ENCODE measurements at regions not wholly inside any gene's neighbourhood (a gene's known extent, or its start where the extent isn't known, plus 50 kb on each side); places are given as distances from the start of the nearest gene placed in this dataset.

GRCh38 chr20:24366336-24367004 lies 103.0 kb upstream of the SYNDIG1 start:
- no peaks in the 10 kb centered on the region for H3K27me3 ChIP-seq
- no peaks in the 10 kb centered on the region for H3K4me1 ChIP-seq
- no peak overlapping the region for H3K4me3 ChIP-seq
- DNase-seq, result no peak
- H3K27ac ChIP-seq, result no peak overlapping the region
- intact Hi-C loops (cut with DNase I), result no loop called here
- no peak for ATAC-seq
- TF ChIP-seq CTCF (IDR thresholded peaks at IDR 0.05), result no peak
- H3K36me3 ChIP-seq, result no peaks in the 10 kb centered on the region
- peaks cover 7% of the 10 kb centered on the region for H3K9me3 ChIP-seq

- H3K36me3 ChIP-seq, result no peaks in the 10 kb centered on the region
- H3K27me3 ChIP-seq, result no peaks in the 10 kb centered on the region
- TF ChIP-seq CTCF (IDR thresholded peaks at IDR 0.05), result no peak
- H3K4me1 ChIP-seq, result no peaks in the 10 kb centered on the region
- H3K27ac ChIP-seq, result no peak overlapping the region
- H3K4me3 ChIP-seq, result no peak overlapping the region
- DNase-seq (no peak), ATAC-seq (no peak)
- H3K9me3 ChIP-seq, result peaks cover 7% of the 10 kb centered on the region
- intact Hi-C loops (cut with DNase I), result no loop called here
These were observed 103.8 kb upstream of the SYNDIG1 start for GRCh38 chr20:24365670-24366069.

GRCh38 chr20:24364482-24364881 lies 104.9 kb upstream of the SYNDIG1 start:
- Histone ChIP-seq H3K36me3 (no peaks in the 10 kb centered on the region), H3K27ac (no peak overlapping the region), H3K27me3 (no peaks in the 10 kb centered on the region), H3K4me1 (no peaks in the 10 kb centered on the region), H3K9me3 (peaks cover 7% of the 10 kb centered on the region), H3K4me3 (no peak overlapping the region)
- DNase-seq (no peak), ATAC-seq (no peak)
- intact Hi-C loops (cut with DNase I), result no loop called here
- no peak for TF ChIP-seq CTCF (IDR thresholded peaks at IDR 0.05)

- Histone ChIP-seq H3K9me3 (peaks cover 7% of the 10 kb centered on the region), H3K4me1 (no peaks in the 10 kb centered on the region), H3K27ac (no peak overlapping the region), H3K36me3 (no peaks in the 10 kb centered on the region), H3K27me3 (no peaks in the 10 kb centered on the region), H3K4me3 (no peak overlapping the region)
- TF ChIP-seq CTCF (IDR thresholded peaks at IDR 0.05), result no peak
- no peak for DNase-seq
- no peak for ATAC-seq
- intact Hi-C loops (cut with DNase I), result no loop called here
These were observed 106.4 kb upstream of the SYNDIG1 start for GRCh38 chr20:24363031-24363430.

- H3K27me3 ChIP-seq, result no peaks in the 10 kb centered on the region
- H3K36me3 ChIP-seq, result no peaks in the 10 kb centered on the region
- DNase-seq (no peak), ATAC-seq (no peak)
- intact Hi-C loops (cut with DNase I), result no loop called here
- no peaks in the 10 kb centered on the region for H3K4me1 ChIP-seq
- H3K9me3 ChIP-seq, result peaks cover 7% of the 10 kb centered on the region
- H3K27ac ChIP-seq, result no peak overlapping the region
- H3K4me3 ChIP-seq, result no peak overlapping the region
- no peak for TF ChIP-seq CTCF (IDR thresholded peaks at IDR 0.05)
These were observed 107.3 kb upstream of the SYNDIG1 start for GRCh38 chr20:24362080-24362479.

- TF ChIP-seq CTCF (IDR thresholded peaks at IDR 0.05), result no peak
- ATAC-seq (no peak), DNase-seq (no peak)
- Histone ChIP-seq H3K27ac (no peak overlapping the region), H3K9me3 (peaks cover 7% of the 10 kb centered on the region), H3K4me1 (no peaks in the 10 kb centered on the region), H3K27me3 (no peaks in the 10 kb centered on the region), H3K4me3 (no peak overlapping the region), H3K36me3 (no peaks in the 10 kb centered on the region)
- intact Hi-C loops (cut with DNase I), result no loop called here
These were observed 107.9 kb upstream of the SYNDIG1 start for GRCh38 chr20:24361541-24361940.
